ENCODE measurements at regions not wholly inside any gene's neighbourhood (a gene's known extent, or its start where the extent isn't known, plus 50 kb on each side); places are given as distances from the start of the nearest gene placed in this dataset.

GRCh38 chr2:164065038-164065437, 329.2 kb upstream of the FIGN start:
- no peak for TF ChIP-seq JUND (IDR thresholded peaks at IDR 0.05; ENCODE audit: low read depth)
- in situ Hi-C loops (cut with HindIII; ENCODE audit: low pct_unique_long_range_greater_than_20kb, low sequenced_read_pairs) = no loop called here
- no peak for DNase-seq (ENCODE audit: low read depth in 1 of 2, low spot score in 1 of 2)

GRCh38 chr2:164061129-164061746, 325.4 kb upstream of the FIGN start:
- no peak for TF ChIP-seq JUND (IDR thresholded peaks at IDR 0.05; ENCODE audit: low read depth)
- DNase-seq (ENCODE audit: low read depth in 1 of 2, low spot score in 1 of 2) = peak; percentile 4 to 64
- in situ Hi-C loops (cut with HindIII; ENCODE audit: low pct_unique_long_range_greater_than_20kb, low sequenced_read_pairs) = no loop called here

GRCh38 chr2:164060031-164060430, 324.2 kb upstream of the FIGN start:
- no peak for TF ChIP-seq JUND (IDR thresholded peaks at IDR 0.05; ENCODE audit: low read depth)
- in situ Hi-C loops (cut with HindIII; ENCODE audit: low pct_unique_long_range_greater_than_20kb, low sequenced_read_pairs) = no loop called here
- DNase-seq (ENCODE audit: low read depth in 1 of 2, low spot score in 1 of 2) = no peak

- no peak for DNase-seq (ENCODE audit: low read depth in 1 of 2, low spot score in 1 of 2)
- TF ChIP-seq JUND (IDR thresholded peaks at IDR 0.05; ENCODE audit: low read depth) = no peak
- in situ Hi-C loops (cut with HindIII; ENCODE audit: low pct_unique_long_range_greater_than_20kb, low sequenced_read_pairs) = no loop called here
Measured at GRCh38 chr2:164055623-164056022, 319.8 kb upstream of the FIGN start.

GRCh38 chr2:164054651-164055050, 318.8 kb upstream of the FIGN start:
- TF ChIP-seq JUND (IDR thresholded peaks at IDR 0.05; ENCODE audit: low read depth) = no peak
- DNase-seq (ENCODE audit: low read depth in 1 of 2, low spot score in 1 of 2) = no peak
- in situ Hi-C loops (cut with HindIII; ENCODE audit: low pct_unique_long_range_greater_than_20kb, low sequenced_read_pairs) = no loop called here

- DNase-seq (ENCODE audit: low read depth in 1 of 2, low spot score in 1 of 2) = no peak
- no peak for TF ChIP-seq JUND (IDR thresholded peaks at IDR 0.05; ENCODE audit: low read depth)
- in situ Hi-C loops (cut with HindIII; ENCODE audit: low pct_unique_long_range_greater_than_20kb, low sequenced_read_pairs) = no loop called here
Measured at GRCh38 chr2:164053021-164053420, 317.2 kb upstream of the FIGN start.

- in situ Hi-C loops (cut with HindIII; ENCODE audit: low pct_unique_long_range_greater_than_20kb, low sequenced_read_pairs) = no loop called here
Measured at GRCh38 chr2:164052006-164052405, 316.2 kb upstream of the FIGN start.

GRCh38 chr2:164048729-164049128, 312.9 kb upstream of the FIGN start:
- in situ Hi-C loops (cut with HindIII; ENCODE audit: low pct_unique_long_range_greater_than_20kb, low sequenced_read_pairs) = no loop called here
- DNase-seq (ENCODE audit: low read depth in 1 of 2, low spot score in 1 of 2) = no peak
- TF ChIP-seq JUND (IDR thresholded peaks at IDR 0.05; ENCODE audit: low read depth) = no peak

More at GRCh38 chr2:164052006-164052405, 316.2 kb upstream of the FIGN start:
- no peak for DNase-seq (ENCODE audit: low read depth in 1 of 2, low spot score in 1 of 2)
- no peak for TF ChIP-seq JUND (IDR thresholded peaks at IDR 0.05; ENCODE audit: low read depth)

GRCh38 chr2:164046040-164046439, 310.2 kb upstream of the FIGN start:
- TF ChIP-seq JUND (IDR thresholded peaks at IDR 0.05; ENCODE audit: low read depth) = no peak
- DNase-seq (ENCODE audit: low read depth in 1 of 2, low spot score in 1 of 2) = no peak
- in situ Hi-C loops (cut with HindIII; ENCODE audit: low pct_unique_long_range_greater_than_20kb, low sequenced_read_pairs) = no loop called here

GRCh38 chr2:164044622-164045021, 308.8 kb upstream of the FIGN start:
- no peak for TF ChIP-seq JUND (IDR thresholded peaks at IDR 0.05; ENCODE audit: low read depth)
- DNase-seq (ENCODE audit: low read depth in 1 of 2, low spot score in 1 of 2) = no peak
- in situ Hi-C loops (cut with HindIII; ENCODE audit: low pct_unique_long_range_greater_than_20kb, low sequenced_read_pairs) = no loop called here

GRCh38 chr2:164039270-164039669, 303.5 kb upstream of the FIGN start:
- no peak for DNase-seq (ENCODE audit: low read depth in 1 of 2, low spot score in 1 of 2)
- in situ Hi-C loops (cut with HindIII; ENCODE audit: low pct_unique_long_range_greater_than_20kb, low sequenced_read_pairs) = no loop called here
- no peak for TF ChIP-seq JUND (IDR thresholded peaks at IDR 0.05; ENCODE audit: low read depth)

GRCh38 chr2:164032995-164033394, 297.2 kb upstream of the FIGN start:
- no peak for DNase-seq (ENCODE audit: low read depth in 1 of 2, low spot score in 1 of 2)
- in situ Hi-C loops (cut with HindIII; ENCODE audit: low pct_unique_long_range_greater_than_20kb, low sequenced_read_pairs) = no loop called here
- TF ChIP-seq JUND (IDR thresholded peaks at IDR 0.05; ENCODE audit: low read depth) = no peak

- no peak for TF ChIP-seq JUND (IDR thresholded peaks at IDR 0.05; ENCODE audit: low read depth)
- in situ Hi-C loops (cut with HindIII; ENCODE audit: low pct_unique_long_range_greater_than_20kb, low sequenced_read_pairs) = no loop called here
- no peak for DNase-seq (ENCODE audit: low read depth in 1 of 2, low spot score in 1 of 2)
Measured at GRCh38 chr2:164030623-164031022, 294.8 kb upstream of the FIGN start.

All from T47D (cell line).